GM21717 (cell line): ENCODE measurements at regions not wholly inside any gene's neighbourhood (a gene's known extent, or its start where the extent isn't known, plus 50 kb on each side); places are given as distances from the start of the nearest gene placed in this dataset.
"Not testable (repeated sequence)": the region's sequence is repeated elsewhere in the genome, so short reads cannot be mapped to it uniquely, and the experiment has no call there.

Source experiments
- ATAC-seq: cut with Tn5 transposase; IDR thresholded peaks from one replicate; pipeline ENCODE4 v1.9.1; 2021; ENCODE audit warnings: mild to moderate bottlenecking, moderate library complexity; ENCODE audit not compliant: unreplicated experiment

DNA sequence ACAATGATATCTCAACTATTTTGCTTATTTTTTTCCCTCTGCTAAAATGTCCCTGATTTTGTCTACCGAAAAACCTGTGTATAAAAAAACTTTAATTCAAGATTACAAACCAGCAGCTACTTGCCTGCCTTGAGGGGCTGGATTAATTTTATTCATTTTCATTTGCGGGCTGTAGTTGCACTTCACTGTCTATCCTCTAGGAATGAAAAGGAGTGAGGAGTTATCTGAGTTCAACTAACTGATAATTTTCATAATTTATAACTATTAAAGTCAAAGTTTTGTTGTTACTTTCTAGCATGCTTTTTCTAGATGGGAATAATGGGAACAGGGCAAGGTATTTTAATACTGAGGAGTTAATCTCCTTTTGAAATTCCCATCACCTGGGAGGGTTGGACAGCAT is 50.3 kb upstream of the AGTPBP1 start:
- ATAC-seq = not testable (repeated sequence)

DNA sequence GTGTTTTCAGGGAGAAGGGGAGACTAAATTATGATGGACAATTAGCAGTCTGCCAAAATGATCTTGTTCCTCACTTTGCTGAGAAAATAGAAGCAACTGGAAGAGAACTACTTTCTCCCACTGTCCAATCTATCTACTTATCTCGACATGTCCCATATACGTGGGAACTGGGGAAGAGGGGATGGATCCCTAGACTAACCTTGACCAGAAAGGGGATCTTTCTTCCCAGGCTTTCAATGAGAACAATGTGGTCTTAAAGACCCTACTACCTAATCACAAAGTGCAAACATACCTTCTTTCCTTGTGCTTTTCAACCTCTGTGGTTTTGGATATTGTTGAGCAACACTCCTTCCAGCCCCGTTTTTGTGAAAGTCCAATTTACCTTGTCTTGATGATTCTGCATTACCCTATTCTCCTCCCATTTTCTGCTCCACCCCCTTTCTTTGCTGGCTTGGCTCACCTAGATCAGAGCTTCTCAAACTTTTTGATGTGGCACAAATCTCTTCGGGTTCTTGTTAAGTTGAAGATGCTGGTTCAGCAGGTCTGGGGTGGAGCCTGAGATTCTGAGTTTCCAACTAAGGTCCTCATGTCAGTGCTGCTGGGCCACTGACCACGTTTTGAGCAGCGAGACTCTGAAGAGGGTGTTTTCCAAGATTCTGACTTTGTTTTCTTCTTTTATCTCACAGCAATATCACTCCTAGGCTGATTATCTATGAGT is 61.4 kb upstream of the AGTPBP1 start:
- not testable (repeated sequence) for ATAC-seq

DNA sequence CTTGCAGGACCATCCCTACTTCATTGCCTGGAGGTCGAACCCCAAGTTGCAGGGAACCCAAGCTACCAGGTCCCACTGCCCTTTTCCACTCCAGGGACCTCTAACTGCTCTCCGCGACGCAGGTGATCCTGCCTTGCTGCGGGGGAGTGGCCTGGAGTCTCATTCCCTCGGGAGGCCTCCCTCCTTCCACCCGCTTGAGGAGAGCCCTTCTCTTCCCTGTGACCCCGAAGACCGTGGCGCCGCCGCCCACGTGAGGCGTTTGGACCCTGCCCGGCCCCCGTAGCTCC is 63.0 kb upstream of the AGTPBP1 start:
- ATAC-seq = not testable (repeated sequence)

GRCh38 chr9:85805134-85806005 is 63.6 kb upstream of the AGTPBP1 start:
- ATAC-seq = peak; percentile 83

- not testable (repeated sequence) for ATAC-seq
These were observed 66.6 kb upstream of the AGTPBP1 start for GRCh38 chr9:85808329-85808728.

- not testable (repeated sequence) for ATAC-seq
These were observed 71.6 kb upstream of the AGTPBP1 start for GRCh38 chr9:85813388-85813787.

DNA sequence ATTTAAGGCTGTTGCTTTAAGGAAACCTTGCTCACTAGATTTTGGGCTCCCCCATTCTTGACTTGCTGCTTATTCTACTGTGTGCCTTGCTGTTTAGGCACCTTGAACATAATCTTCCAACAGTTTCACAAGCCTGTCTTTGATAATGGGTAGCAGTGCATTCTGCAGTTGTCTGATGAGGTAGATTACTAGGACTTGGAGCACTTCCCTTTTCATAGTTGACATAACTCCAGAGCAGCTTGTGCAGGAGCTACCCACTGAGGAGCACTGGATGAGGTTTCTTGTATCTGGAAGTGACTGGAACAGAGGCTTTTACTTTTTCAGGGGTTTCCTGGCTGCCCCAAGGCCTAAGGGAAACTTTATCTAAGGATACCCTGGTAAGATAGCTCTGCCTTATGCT is 73.0 kb upstream of the AGTPBP1 start:
- ATAC-seq = not testable (repeated sequence)

DNA sequence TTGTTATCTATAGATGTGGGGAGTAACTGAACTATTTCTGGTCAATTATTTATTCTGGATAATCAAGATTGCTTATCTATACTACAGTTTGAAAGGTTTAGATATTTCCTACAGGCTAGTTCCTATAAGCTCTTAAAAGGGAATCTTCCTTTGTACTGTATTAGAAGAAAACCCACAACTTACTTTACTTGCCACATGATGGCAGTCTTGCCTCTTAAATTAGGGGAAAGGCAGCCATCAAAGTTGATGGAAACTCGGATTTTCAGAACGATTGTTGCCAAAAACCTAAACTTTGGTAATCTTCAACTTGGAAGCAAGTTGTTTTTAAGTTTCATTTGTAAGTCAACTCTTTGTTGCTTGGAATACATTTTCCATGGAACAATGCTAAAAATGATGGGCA is 77.2 kb upstream of the AGTPBP1 start:
- ATAC-seq = peak; percentile 73

- not testable (repeated sequence) for ATAC-seq
These were observed 78.8 kb upstream of the AGTPBP1 start for GRCh38 chr9:85820598-85820997.

GRCh38 chr9:85824949-85825348 is 83.2 kb upstream of the AGTPBP1 start:
- ATAC-seq = not testable (repeated sequence)

DNA sequence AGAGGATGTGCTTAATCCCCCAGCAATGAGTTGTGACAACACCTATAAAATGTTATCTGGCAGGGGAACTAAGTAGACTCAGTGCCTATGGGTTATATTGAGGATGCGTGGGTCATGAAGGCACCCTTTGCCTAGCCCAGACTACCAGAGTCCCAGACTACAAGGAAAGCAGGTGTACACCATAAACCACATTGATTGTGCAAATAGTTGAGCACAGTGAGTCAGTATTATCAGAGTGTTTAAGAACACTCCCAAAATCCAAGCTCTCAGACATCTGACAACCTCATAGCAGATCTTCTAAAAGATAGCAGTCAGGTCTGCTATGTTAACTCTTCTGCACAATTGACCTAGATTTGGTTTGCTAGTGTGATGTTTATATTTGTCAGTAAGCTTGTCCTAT is 92.8 kb upstream of the AGTPBP1 start:
- not testable (repeated sequence) for ATAC-seq

DNA sequence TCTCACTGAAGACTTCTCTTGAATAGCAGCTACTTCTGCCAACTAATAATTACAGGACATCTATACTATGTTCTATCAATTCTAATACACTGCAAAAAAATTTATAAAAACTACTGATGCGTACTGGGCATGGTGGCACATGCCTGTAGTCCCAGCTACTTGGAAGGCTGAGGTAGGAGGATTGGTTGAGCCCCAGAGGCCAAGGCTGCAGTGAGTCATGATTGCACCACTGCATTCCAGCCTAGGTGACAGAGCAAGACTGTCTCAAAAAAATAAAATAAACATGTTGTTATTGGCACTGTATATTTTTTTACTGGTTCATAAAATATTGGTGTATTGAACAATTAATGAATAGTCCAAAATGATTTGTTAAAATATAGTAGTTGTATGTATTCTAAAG is 97.0 kb upstream of the NAA35 start:
- not testable (repeated sequence) for ATAC-seq

DNA sequence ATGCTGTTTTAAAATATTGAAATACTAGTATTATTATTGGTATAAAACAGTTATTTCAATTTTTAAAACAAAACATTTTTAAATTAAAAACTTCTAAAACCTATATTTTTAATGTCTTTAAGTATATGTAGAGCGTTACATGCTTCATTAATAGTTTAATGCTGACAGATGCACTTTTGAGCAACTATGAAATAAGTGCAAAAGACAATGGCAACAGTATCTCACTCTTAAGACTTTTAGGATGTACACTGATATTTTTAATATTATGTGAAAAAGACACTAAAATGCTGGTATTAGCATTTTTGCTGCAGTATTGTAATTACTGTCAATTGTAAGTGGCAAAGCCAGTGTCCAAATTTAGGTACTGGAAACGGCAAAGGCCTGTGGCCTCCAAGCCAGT is 93.2 kb upstream of the NAA35 start:
- ATAC-seq = not testable (repeated sequence)

- no peak for ATAC-seq
These were observed 82.7 kb upstream of the NAA35 start for GRCh38 chr9:85858056-85858750.

DNA sequence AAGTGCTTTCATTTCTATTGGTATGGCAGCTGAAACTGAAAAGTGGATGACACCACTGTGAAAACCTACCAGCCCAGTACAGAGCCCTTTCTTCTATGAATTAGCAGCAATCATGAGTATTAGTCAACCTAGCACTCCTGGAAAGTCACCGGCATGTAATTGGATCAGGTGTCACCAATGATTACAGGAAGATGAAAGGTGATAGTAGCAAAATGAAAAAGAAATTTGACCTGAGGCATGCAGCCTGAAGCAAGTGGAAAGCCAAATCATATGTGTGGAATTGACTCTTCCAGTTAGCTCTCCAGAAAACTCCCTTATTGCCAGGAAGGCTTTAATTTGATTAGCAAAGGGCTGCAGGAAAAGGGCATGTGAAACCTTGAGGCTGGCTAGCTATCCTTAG is 81.2 kb upstream of the NAA35 start:
- no peak for ATAC-seq

GRCh38 chr9:85861882-85862281 is 79.1 kb upstream of the NAA35 start:
- not testable (repeated sequence) for ATAC-seq

DNA sequence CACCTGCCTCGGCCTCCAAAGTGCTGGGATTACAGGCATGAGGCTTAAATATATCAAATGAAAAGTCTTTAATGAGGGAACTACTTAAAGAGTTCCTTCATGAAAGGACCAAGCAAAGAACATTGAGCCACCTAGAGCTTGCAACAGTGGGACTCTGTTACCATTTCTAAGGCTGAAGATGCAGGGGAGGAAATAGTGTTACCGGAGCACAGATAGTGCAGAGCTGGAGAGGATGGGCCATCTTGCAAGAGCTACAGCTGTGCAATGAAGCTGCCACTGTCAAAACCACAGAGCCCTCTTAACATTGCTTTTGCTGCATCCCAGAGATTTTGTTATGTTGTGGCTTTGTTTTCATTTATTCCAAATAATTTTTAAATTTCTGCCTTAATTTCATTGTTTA is 77.1 kb upstream of the NAA35 start:
- no peak for ATAC-seq

DNA sequence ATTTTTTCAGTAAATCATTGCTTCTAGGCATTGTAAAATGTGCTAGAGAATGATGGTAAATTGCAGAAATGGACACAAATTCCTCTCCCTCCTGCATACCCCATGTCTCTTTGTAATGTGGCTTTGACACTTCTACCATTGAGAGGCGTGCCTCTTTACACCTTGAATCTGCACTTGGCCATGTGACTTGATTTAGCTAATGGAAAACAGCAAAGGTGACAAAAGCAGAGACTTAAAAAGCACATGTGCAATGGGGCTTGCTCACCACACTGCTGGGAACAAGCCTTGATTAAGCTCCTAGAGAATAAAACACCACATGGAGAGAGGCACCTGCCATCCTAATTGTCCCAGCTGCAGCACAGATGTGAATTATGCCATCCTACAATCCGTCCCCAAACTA is 69.9 kb upstream of the NAA35 start:
- ATAC-seq = no peak

DNA sequence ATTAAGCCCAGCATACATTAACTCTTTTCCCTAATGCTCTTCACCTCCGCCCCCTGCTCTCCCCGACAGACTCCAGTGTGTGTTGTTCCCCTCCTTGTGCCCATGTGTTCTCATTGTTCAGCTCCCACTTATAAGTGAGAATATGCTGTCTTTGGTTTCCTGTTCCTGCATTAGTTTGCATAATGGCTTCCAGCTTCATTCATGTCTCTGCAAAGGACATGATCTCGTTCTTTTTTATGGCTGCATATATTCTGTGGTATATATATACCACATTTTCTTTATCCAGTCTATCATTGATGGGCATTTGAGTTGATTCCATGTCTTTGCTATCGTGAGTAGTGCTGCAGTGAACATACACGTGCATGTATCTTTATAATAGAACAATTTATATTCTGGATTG is 69.3 kb upstream of the NAA35 start:
- ATAC-seq = not testable (repeated sequence)

DNA sequence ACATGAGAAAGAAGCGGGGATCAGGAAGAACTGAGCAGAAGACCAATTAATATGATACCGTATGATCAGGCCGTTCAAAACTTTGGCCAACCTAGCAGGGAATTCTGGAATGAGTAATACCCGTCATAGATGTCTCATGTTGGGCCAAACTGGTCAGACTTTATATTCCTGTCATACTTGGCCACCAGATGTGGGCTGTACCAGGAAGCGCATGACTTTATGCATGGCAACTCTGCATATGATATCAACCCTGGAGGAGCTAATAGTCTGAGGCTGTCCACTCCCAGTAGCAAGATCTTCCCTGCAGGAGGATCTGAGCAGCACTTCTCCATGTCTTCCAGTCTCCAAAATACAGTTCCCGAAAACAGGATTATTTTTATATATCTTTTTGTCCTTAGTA is 68.5 kb upstream of the NAA35 start:
- no peak for ATAC-seq

- no peak for ATAC-seq
These were observed 64.3 kb upstream of the NAA35 start for GRCh38 chr9:85876628-85877027.
